ENCODE measurements at regions not wholly inside any gene's neighbourhood (a gene's known extent, or its start where the extent isn't known, plus 50 kb on each side); places are given as distances from the start of the nearest gene placed in this dataset.

- Histone ChIP-seq H2AFZ (ENCODE audit: low read depth, low read length) (no peak overlapping the region), H3K4me3 (replicated peaks in 1 of 3; ENCODE audit: insufficient read depth in 1 of 3, low read depth in 1 of 3, low read length in 3 of 3) (no peak overlapping the region), H3K4me1 (ENCODE audit: control insufficient read depth, extremely low read depth, insufficient read depth, low read length) (no peaks in the 10 kb centered on the region), H3K9me3 (replicated peaks; ENCODE audit: control insufficient read depth, insufficient read depth, low read length) (no peaks in the 10 kb centered on the region), H3K27me3 (ENCODE audit: control insufficient read depth in 2 of 2, insufficient read depth in 2 of 2, low read length in 2 of 2) (peaks cover 2 to 4% of the 10 kb centered on the region in 2 experiments), H3K27ac (ENCODE audit: insufficient read depth, low read depth, low read length) (no peak overlapping the region), H4K20me1 (replicated peaks; ENCODE audit: control insufficient read depth, extremely low read depth, insufficient read depth, low read length) (no peaks in the 10 kb centered on the region), H3K79me2 (ENCODE audit: control insufficient read depth, insufficient read depth, low read length) (no peaks in the 10 kb centered on the region), H3K9ac (replicated peaks; ENCODE audit: extremely low read depth, insufficient read depth, low read length) (no peak overlapping the region), H3K4me2 (ENCODE audit: insufficient read depth, low read length) (no peak overlapping the region), H3K9me1 (replicated peaks; ENCODE audit: control insufficient read depth, extremely low read depth, insufficient read depth, low read length) (no peaks in the 10 kb centered on the region), H3K36me3 (ENCODE audit: control insufficient read depth in 2 of 2, extremely low read depth in 1 of 2, insufficient read depth in 2 of 2, low read length in 2 of 2) (no peaks in the 10 kb centered on the region)
- CTCF ChIA-PET = interaction anchor here (0.9 to 1.0 kb wide), 3 partner anchors 10 to 18 kb away, joined by 3 to 4 read pairs (median 3); no protein-coding TSS in a partner anchor
- POLR2A ChIA-PET = no interaction called here
- TF ChIP-seq CTCF (IDR thresholded peaks at IDR 0.05; ENCODE audit: extremely low read depth in 1 of 2, insufficient read depth in 1 of 2, low read depth in 1 of 2, low read length in 2 of 2) (no peak), MYC (IDR thresholded peaks at IDR 0.05; ENCODE audit: low read depth, low read length) (no peak), FOS (IDR thresholded peaks at IDR 0.05; ENCODE audit: borderline replicate concordance, insufficient read depth, low read length) (no peak), GATA2 (IDR thresholded peaks at IDR 0.05; ENCODE audit: insufficient read depth, insufficient read length, low read depth, low read length) (no peak), POLR2A (IDR thresholded peaks at IDR 0.05; ENCODE audit: low read depth, low read length) (no peak), JUN (IDR thresholded peaks at IDR 0.05; ENCODE audit: borderline replicate concordance, insufficient read depth, insufficient read length, low read depth) (no peak), POLR2AphosphoS5 (IDR thresholded peaks at IDR 0.05; ENCODE audit: insufficient read depth, low read depth, low read length) (no peak), EZH2 (IDR thresholded peaks at IDR 0.05; ENCODE audit: borderline replicate concordance, low read depth, low read length, severe bottlenecking) (no peak)
- TF ChIP-seq, protein P1, sequence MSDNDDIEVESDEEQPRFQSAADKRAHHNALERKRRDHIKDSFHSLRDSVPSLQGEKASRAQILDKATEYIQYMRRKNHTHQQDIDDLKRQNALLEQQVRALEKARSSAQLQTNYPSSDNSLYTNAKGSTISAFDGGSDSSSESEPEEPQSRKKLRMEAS (IDR thresholded peaks at IDR 0.05; ENCODE audit: insufficient read depth, insufficient read length) = no peak
- DNase-seq (ENCODE audit: low read depth, low spot score) = no peak
- no peak for FAIRE-seq
- intact Hi-C loops (cut with micrococcal nuclease) (no loop called here), dilution Hi-C loops (cut with MboI; ENCODE audit: extremely low pct_ligation_motif_present, low sequenced_read_pairs) (no loop called here)
- no TSS peak for BruUV-seq (replicated peaks)
Observed at GRCh38 chr2:164079258-164079657, 343.4 kb upstream of the FIGN start.

Data from endothelial cell of umbilical vein (primary cell).